ENCODE measurements at regions not wholly inside any gene's neighbourhood (a gene's known extent, or its start where the extent isn't known, plus 50 kb on each side); places are given as distances from the start of the nearest gene placed in this dataset.

DNA sequence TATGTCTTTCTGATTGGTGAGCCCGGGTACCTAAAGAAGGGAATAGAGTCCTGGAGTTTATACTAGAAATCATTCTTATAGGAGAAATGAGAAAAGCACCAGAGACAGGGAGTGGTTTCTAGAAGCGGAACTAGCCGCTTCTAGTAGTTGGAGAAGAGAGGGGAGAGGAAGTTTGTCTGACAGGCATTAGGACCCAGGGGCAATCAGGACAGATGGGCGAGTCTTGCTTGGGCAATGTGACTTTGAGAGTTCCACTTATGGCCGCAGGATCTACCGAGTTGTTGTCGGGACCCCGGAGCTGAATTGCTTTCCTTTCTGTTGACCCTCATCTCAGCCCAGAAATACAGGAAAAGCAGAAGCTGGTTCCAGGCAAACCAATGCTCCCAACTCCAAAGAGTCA lies 596.8 kb upstream of the CNTN5 start:
- no peak for TF ChIP-seq POLR2A (IDR thresholded peaks at IDR 0.05)
- TF ChIP-seq, protein P1, sequence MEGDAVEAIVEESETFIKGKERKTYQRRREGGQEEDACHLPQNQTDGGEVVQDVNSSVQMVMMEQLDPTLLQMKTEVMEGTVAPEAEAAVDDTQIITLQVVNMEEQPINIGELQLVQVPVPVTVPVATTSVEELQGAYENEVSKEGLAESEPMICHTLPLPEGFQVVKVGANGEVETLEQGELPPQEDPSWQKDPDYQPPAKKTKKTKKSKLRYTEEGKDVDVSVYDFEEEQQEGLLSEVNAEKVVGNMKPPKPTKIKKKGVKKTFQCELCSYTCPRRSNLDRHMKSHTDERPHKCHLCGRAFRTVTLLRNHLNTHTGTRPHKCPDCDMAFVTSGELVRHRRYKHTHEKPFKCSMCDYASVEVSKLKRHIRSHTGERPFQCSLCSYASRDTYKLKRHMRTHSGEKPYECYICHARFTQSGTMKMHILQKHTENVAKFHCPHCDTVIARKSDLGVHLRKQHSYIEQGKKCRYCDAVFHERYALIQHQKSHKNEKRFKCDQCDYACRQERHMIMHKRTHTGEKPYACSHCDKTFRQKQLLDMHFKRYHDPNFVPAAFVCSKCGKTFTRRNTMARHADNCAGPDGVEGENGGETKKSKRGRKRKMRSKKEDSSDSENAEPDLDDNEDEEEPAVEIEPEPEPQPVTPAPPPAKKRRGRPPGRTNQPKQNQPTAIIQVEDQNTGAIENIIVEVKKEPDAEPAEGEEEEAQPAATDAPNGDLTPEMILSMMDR (IDR thresholded peaks at IDR 0.05): no peak

All from breast epithelium (tissue), 3 donors.